Erythroblast (primary cell): ENCODE measurements at regions not wholly inside any gene's neighbourhood (a gene's known extent, or its start where the extent isn't known, plus 50 kb on each side); places are given as distances from the start of the nearest gene placed in this dataset.

ENCODE experiments used
- GATA1 ChIP-seq: IDR thresholded peaks from 2 replicates; pipeline ENCODE4 v1.6.1; 2011; ENCODE audit warnings: low read depth, mild to moderate bottlenecking, control low read depth, low read length, moderate library complexity
- POLR2A ChIP-seq: IDR thresholded peaks from 2 replicates; pipeline ENCODE4 v1.6.1; 2011; ENCODE audit warnings: mild to moderate bottlenecking, low read length

DNA sequence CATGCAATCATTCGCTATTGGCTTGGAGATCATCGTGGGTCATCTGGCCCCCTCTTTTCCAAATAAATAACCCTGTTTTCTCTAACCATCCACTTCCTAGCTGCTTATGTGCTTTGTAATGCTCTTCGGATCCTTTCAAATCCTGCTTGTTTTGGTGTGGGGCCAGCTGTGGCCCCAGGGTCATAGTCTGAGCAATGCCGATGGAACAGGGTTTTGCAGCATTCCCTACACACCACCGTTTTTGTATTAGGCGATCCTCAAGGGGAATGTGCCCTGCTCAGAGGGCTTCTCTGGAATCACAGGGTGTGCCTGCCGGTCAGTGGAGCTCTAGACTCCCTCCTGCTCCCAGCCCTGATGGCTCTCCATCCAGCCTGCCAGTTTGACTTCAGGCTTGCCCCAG lies 78.1 kb upstream of the NRXN3 start:
- no peak for TF ChIP-seq POLR2A
- no peak for TF ChIP-seq GATA1
